IMR-90 (cell line): ENCODE measurements at regions not wholly inside any gene's neighbourhood (a gene's known extent, or its start where the extent isn't known, plus 50 kb on each side); places are given as distances from the start of the nearest gene placed in this dataset.

Experiments
- ATAC-seq: fragments of 200-7000 bp; cut with Tn5 transposase; 2 replicates; pipeline ENCODE4 v1.9.1; 2020; ENCODE audit warnings: low read depth, mild to moderate bottlenecking, moderate library complexity
- BruUV-seq: library from RNA; stranded (reverse); fragments of 400-500 nt; replicated peaks from 2 replicates; lab custom pipeline; 2021; lab: Mats Ljungman, UMichigan
- CTCF ChIA-PET: fragments of 300-600 bp; formaldehyde crosslinking; extraction: SDS; loops from one replicate; lab custom pipeline; 2021; ENCODE audit warnings: antibody characterized with exemption; lab: Yijun Ruan, JAX
- POLR2A ChIA-PET: fragments of 300-600 bp; sonication (Branson Sonifier 250); formaldehyde crosslinking; loops from one replicate; lab custom pipeline; 2022; ENCODE audit warnings: antibody characterized with exemption; ENCODE audit not compliant: unreplicated experiment; lab: Charles Lee
- DNase-seq: peaks from one replicate; pipeline ENCODE4 v3.0.0; 2013
- H2AFZ ChIP-seq: replicated peaks from 2 replicates; pipeline ENCODE3; 2013; ENCODE audit warnings: low read length, mild to moderate bottlenecking; ENCODE audit not compliant: poor library complexity
- H2AK5ac ChIP-seq: 2 replicates; pipeline ENCODE4 v1.6.1; 2013; ENCODE audit warnings: low read depth, low read length, inconsistent platforms
- H2AK9ac ChIP-seq: replicated peaks from 2 replicates; pipeline ENCODE3; 2013; ENCODE audit warnings: mild to moderate bottlenecking, low read depth, low read length, moderate library complexity; ENCODE audit not compliant: poor library complexity
- H2BK120ac ChIP-seq: 2 replicates; pipeline ENCODE4 v1.6.1; 2013; ENCODE audit warnings: low read depth, low read length, inconsistent platforms
- H2BK15ac ChIP-seq: 3 replicates; pipeline ENCODE4 v1.6.1; 2013; ENCODE audit warnings: low read depth, low read length, inconsistent platforms
- H2BK20ac ChIP-seq: 2 replicates; pipeline ENCODE4 v1.6.1; 2013; ENCODE audit warnings: low read depth, mild to moderate bottlenecking, inconsistent platforms, low read length, moderate library complexity
- H2BK5ac ChIP-seq: 2 replicates; pipeline ENCODE4 v1.6.1; 2013; ENCODE audit warnings: mild to moderate bottlenecking, low read depth, low read length, inconsistent platforms; ENCODE audit not compliant: poor library complexity, severe bottlenecking
- H3K14ac ChIP-seq: replicated peaks from 2 replicates; pipeline ENCODE4 v1.6.1; 2013; ENCODE audit warnings: low read depth, low read length, inconsistent platforms
- H3K18ac ChIP-seq: 2 replicates; pipeline ENCODE4 v1.6.1; 2013; ENCODE audit warnings: low read depth, low read length, control low read depth
- H3K23ac ChIP-seq: 2 replicates; pipeline ENCODE4 v1.6.1; 2013; ENCODE audit warnings: low read depth, low read length, inconsistent platforms
- H3K27ac ChIP-seq: 2 replicates; pipeline ENCODE4 v1.5.1; 2013; ENCODE audit warnings: mild to moderate bottlenecking, control low read depth, low read length; ENCODE audit not compliant: insufficient read depth
- H3K27me3 ChIP-seq: 2 replicates; pipeline ENCODE4 v1.6.1; 2013; ENCODE audit warnings: low read length; ENCODE audit not compliant: control insufficient read depth, insufficient read depth
- H3K36me3 ChIP-seq: 2 replicates; pipeline ENCODE4 v1.6.1; 2013; ENCODE audit warnings: low read length, mixed read lengths; ENCODE audit not compliant: control insufficient read depth, insufficient read depth
- H3K4ac ChIP-seq: 2 replicates; pipeline ENCODE4 v1.6.1; 2013; ENCODE audit warnings: low read depth, low read length, inconsistent platforms
- H3K4me1 ChIP-seq: 2 replicates; pipeline ENCODE4 v1.6.1; 2013; ENCODE audit warnings: low read length, mixed read lengths; ENCODE audit not compliant: control insufficient read depth, insufficient read depth
- H3K4me2 ChIP-seq: 2 replicates; pipeline ENCODE4 v1.6.1; 2013; ENCODE audit warnings: low read depth, mild to moderate bottlenecking, control low read depth, low read length, moderate library complexity
- H3K4me3 ChIP-seq: 2 replicates; pipeline ENCODE4 v1.5.1; 2013; ENCODE audit warnings: low read depth, mild to moderate bottlenecking, control low read depth, low read length, moderate library complexity; ENCODE audit not compliant: insufficient read depth
- H3K56ac ChIP-seq: 2 replicates; pipeline ENCODE4 v1.6.1; 2013; ENCODE audit warnings: low read length, inconsistent platforms; ENCODE audit not compliant: insufficient read depth; ENCODE audit errors: extremely low read depth
- H3K79me1 ChIP-seq, 2 experiments: 2 replicates each; pipeline ENCODE4 v1.6.1; 2013; ENCODE audit warnings: low read length in 2 of 2, inconsistent platforms in 1 of 2, low read depth in 1 of 2
- H3K9ac ChIP-seq: 2 replicates; pipeline ENCODE4 v1.6.1; 2013; ENCODE audit warnings: low read depth, low read length, control low read depth
- H3K9me1 ChIP-seq: 2 replicates; pipeline ENCODE4 v1.6.1; 2013; ENCODE audit warnings: low read length, inconsistent platforms; ENCODE audit not compliant: insufficient read depth
- H3K9me3 ChIP-seq: 2 replicates; pipeline ENCODE4 v1.6.1; 2013; ENCODE audit warnings: low read length; ENCODE audit not compliant: control insufficient read depth, insufficient read depth
- H4K20me1 ChIP-seq: 2 replicates; pipeline ENCODE4 v1.6.1; 2013; ENCODE audit warnings: low read length, inconsistent platforms; ENCODE audit not compliant: insufficient read depth
- H4K5ac ChIP-seq: 2 replicates; pipeline ENCODE4 v1.6.1; 2013; ENCODE audit warnings: mild to moderate bottlenecking, low read depth, low read length, control low read depth
- H4K8ac ChIP-seq, 2 experiments: 2 replicates each; pipeline ENCODE4 v1.6.1; 2013; ENCODE audit warnings: low read depth in 2 of 2, low read length in 2 of 2, control low read depth in 1 of 2, inconsistent platforms in 1 of 2
- H4K91ac ChIP-seq: 2 replicates; pipeline ENCODE4 v1.6.1; 2013; ENCODE audit warnings: low read depth, low read length, inconsistent platforms; ENCODE audit not compliant: insufficient read depth
- BHLHE40 ChIP-seq: fragments of 150-350 bp; IDR thresholded peaks from 2 replicates; pipeline ENCODE4 v1.6.1; 2016; ENCODE audit warnings: mild to moderate bottlenecking, low read depth, low read length
- CHD1 ChIP-seq: IDR thresholded peaks from 2 replicates; pipeline ENCODE4 v1.6.1; 2012; ENCODE audit warnings: low read depth, low read length, improper control_type of control experiment
- MAFK ChIP-seq: IDR thresholded peaks from 2 replicates; pipeline ENCODE4 v1.6.1; 2012; ENCODE audit warnings: low read depth, low read length, improper control_type of control experiment
- MAZ ChIP-seq: IDR thresholded peaks from 2 replicates; pipeline ENCODE4 v1.6.1; 2012; ENCODE audit warnings: low read depth, mild to moderate bottlenecking, low read length, improper control_type of control experiment, moderate library complexity, borderline replicate concordance
- MXI1 ChIP-seq: IDR thresholded peaks from 2 replicates; pipeline ENCODE4 v1.6.1; 2012; ENCODE audit warnings: low read depth, mild to moderate bottlenecking, low read length, moderate library complexity, borderline replicate concordance
- NFE2L2 ChIP-seq: fragments of 150-350 bp; IDR thresholded peaks from 2 replicates; pipeline ENCODE4 v1.6.1; 2016; ENCODE audit warnings: low read depth, mild to moderate bottlenecking, low read length
- POLR2A ChIP-seq: IDR thresholded peaks from 2 replicates; pipeline ENCODE4 v1.6.1; 2012; ENCODE audit warnings: mild to moderate bottlenecking, low read depth, low read length
- RAD21 ChIP-seq: IDR thresholded peaks from 2 replicates; pipeline ENCODE4 v1.6.1; 2012; ENCODE audit warnings: low read length, improper control_type of control experiment
- RCOR1 ChIP-seq: IDR thresholded peaks from 2 replicates; pipeline ENCODE4 v1.6.1; 2012; ENCODE audit warnings: mild to moderate bottlenecking, low read length, improper control_type of control experiment; ENCODE audit not compliant: insufficient replicate concordance
- RFX5 ChIP-seq: IDR thresholded peaks from 2 replicates; pipeline ENCODE4 v1.8.0; 2012; ENCODE audit warnings: low read depth, mild to moderate bottlenecking, low read length, moderate library complexity
- SMC3 ChIP-seq: fragments of 150-350 bp; IDR thresholded peaks from 2 replicates; pipeline ENCODE4 v1.6.1; 2016; ENCODE audit warnings: low read depth, mild to moderate bottlenecking, antibody characterized with exemption, low read length, moderate library complexity
- USF2 ChIP-seq: fragments of 150-350 bp; IDR thresholded peaks from 2 replicates; pipeline ENCODE4 v1.6.1; 2017; ENCODE audit warnings: mild to moderate bottlenecking, antibody characterized with exemption, low read length, low read depth
- WGBS, 2 experiments: methylation state at CpG; one replicate each; pipeline versions ENCODE4 v1.1.5 to v1.1.7; 2013; ENCODE audit warnings: missing lambda C conversion rate in 2 of 2; ENCODE audit not compliant: insufficient read length in 1 of 2; ENCODE audit errors: extremely low coverage in 2 of 2; 5-methylcytosine and 5-hydroxymethylcytosine counted together
- dilution Hi-C: fragments of 300-500 bp; cut with HindIII; formaldehyde crosslinking; loops from one replicate; pipeline ENCODE4 v1.14.3; 2018; ENCODE audit warnings: low sequenced_read_pairs; ENCODE audit not compliant: unreplicated experiment
- in situ Hi-C: fragments of 300-500 bp; cut with MboI; formaldehyde crosslinking; loops from 3 replicates; pipeline ENCODE4 v1.14.3; 2019; ENCODE audit warnings: low sequenced_read_pairs, inconsistent platforms, mixed read lengths
- intact Hi-C: fragments of 100-400 bp; cut with micrococcal nuclease; formaldehyde crosslinking; loops from 2 replicates; pipeline ENCODE4 v1.10.0; 2022
- TF ChIP-seq, protein P1 (sequence below): fragments of 150-350 bp; IDR thresholded peaks from 2 replicates; pipeline ENCODE4 v1.6.1; 2016; ENCODE audit warnings: low read depth, mild to moderate bottlenecking, low read length, moderate library complexity, borderline replicate concordance

DNA sequence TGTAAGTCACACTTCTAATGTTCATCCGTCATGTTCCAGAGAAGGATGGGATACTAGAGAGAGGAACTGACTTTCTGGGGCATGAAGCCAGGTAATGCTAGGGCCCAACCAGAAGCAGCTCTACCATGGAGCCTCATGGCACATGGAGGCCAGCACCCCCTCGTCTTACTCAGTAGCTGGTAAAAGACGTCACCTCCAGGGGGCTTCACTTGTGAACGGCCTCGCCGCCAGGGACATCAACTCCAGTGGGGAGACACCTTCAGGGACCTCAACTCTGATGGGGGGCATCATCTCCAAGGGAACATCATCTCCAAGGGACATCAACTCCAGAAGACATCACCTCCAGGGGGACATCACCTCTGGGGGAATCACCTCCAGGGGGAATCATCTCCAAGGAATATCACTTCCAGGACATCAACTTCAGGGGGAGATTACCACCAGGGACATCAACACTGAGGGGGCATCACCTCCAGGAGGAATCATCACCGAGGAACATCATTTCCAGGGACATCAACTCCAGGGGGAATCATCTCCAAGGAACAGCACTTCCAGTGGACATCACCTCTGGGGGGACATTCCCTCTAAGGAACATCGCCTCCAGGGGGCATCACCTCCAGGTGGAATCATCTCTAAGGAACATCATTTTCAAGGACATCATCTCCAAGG lies 168.4 kb downstream of the NDUFA10 start:
- no TSS peak for BruUV-seq

More for the DNA sequence above, 168.4 kb downstream of the NDUFA10 start:
- Histone ChIP-seq H3K4me1 (no peaks in the 10 kb centered on the region), H2AK9ac (no peak overlapping the region), H4K8ac (no peak overlapping the region), H3K9me3 (peaks cover 13% of the 10 kb centered on the region), H3K14ac (no peak overlapping the region), H2BK15ac (no peak overlapping the region), H3K9me1 (no peaks in the 10 kb centered on the region), H3K4me3 (no peak overlapping the region), H3K36me3 (no peaks in the 10 kb centered on the region), H3K4me2 (no peak overlapping the region), H3K79me1 (no peaks in the 10 kb centered on the region), H3K23ac (no peak overlapping the region), H3K27me3 (no peaks in the 10 kb centered on the region), H3K9ac (no peak overlapping the region), H2BK5ac (no peak overlapping the region), H3K18ac (no peak overlapping the region), H4K5ac (no peak overlapping the region), H2BK20ac (no peak overlapping the region), H3K4ac (no peak overlapping the region), H3K27ac (no peak overlapping the region), H2BK120ac (no peak overlapping the region), H3K56ac (no peak overlapping the region), H2AK5ac (no peak overlapping the region), H4K91ac (no peak overlapping the region), H2AFZ (no peak overlapping the region), H4K20me1 (no peaks in the 10 kb centered on the region)
- intact Hi-C loops, result no loop called here
- dilution Hi-C loops, result no loop called here
- in situ Hi-C loops, result no loop called here
- CTCF ChIA-PET, result no interaction called here
- DNase-seq (no peak), ATAC-seq (no peak)
- no peak for TF ChIP-seq MAFK
- TF ChIP-seq, protein P1, sequence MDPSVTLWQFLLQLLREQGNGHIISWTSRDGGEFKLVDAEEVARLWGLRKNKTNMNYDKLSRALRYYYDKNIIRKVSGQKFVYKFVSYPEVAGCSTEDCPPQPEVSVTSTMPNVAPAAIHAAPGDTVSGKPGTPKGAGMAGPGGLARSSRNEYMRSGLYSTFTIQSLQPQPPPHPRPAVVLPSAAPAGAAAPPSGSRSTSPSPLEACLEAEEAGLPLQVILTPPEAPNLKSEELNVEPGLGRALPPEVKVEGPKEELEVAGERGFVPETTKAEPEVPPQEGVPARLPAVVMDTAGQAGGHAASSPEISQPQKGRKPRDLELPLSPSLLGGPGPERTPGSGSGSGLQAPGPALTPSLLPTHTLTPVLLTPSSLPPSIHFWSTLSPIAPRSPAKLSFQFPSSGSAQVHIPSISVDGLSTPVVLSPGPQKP, result no peak
- no peak for TF ChIP-seq MXI1
- TF ChIP-seq BHLHE40, result no peak
- no peak for TF ChIP-seq RAD21
- TF ChIP-seq RCOR1, result no peak
- TF ChIP-seq MAZ, result no peak
- TF ChIP-seq POLR2A, result no peak
- no peak for TF ChIP-seq SMC3
- TF ChIP-seq USF2, result no peak
- TF ChIP-seq RFX5, result no peak
- no peak for TF ChIP-seq CHD1
- TF ChIP-seq NFE2L2, result no peak
- POLR2A ChIA-PET, result no interaction called here
- 67% methylated on average over 2 of the region's 8 CpGs; no CpG with 5 or more reads in 1 of the 2 experiments for WGBS, 2 experiments
